ENCODE measurements at regions not wholly inside any gene's neighbourhood (a gene's known extent, or its start where the extent isn't known, plus 50 kb on each side); places are given as distances from the start of the nearest gene placed in this dataset.

GRCh38 chr10:126787201-126787600 is 116.7 kb upstream of the C10orf90 start (continued):
- TF ChIP-seq ZBTB40 (IDR thresholded peaks at IDR 0.05; ENCODE audit: borderline replicate concordance), result no peak
- TF ChIP-seq FOXK2 (IDR thresholded peaks at IDR 0.05), result no peak
- TF ChIP-seq RBBP5 (conservative IDR thresholded peaks at IDR 0.05), result no peak
- TF ChIP-seq CEBPZ (IDR thresholded peaks at IDR 0.05; ENCODE audit: low read depth, low read length), result no peak
- TF ChIP-seq ZNF217 (IDR thresholded peaks at IDR 0.05), result no peak
- no peak for TF ChIP-seq BCL3 (IDR thresholded peaks at IDR 0.05; ENCODE audit: borderline replicate concordance, insufficient read depth, low read depth, low read length, poor library complexity, severe bottlenecking)
- TF ChIP-seq LARP7 (IDR thresholded peaks at IDR 0.05), result no peak
- no peak for TF ChIP-seq WRNIP1 (IDR thresholded peaks at IDR 0.05; ENCODE audit: borderline replicate concordance, low read depth, low read length)

Measured in GM12878 (cell line).